ENCODE measurements at regions not wholly inside any gene's neighbourhood (a gene's known extent, or its start where the extent isn't known, plus 50 kb on each side); places are given as distances from the start of the nearest gene placed in this dataset.

GRCh38 chr20:22381812-22382416, 202.5 kb downstream of the FOXA2 start:
- 74 to 78% methylated on average over 4 of the region's 4 CpGs for WGBS, 2 donors
- Histone ChIP-seq H3K27ac (no peak overlapping the region), H3K36me3 (no peaks in the 10 kb centered on the region), H3K4me3 (replicated peaks in 1 of 3) (no peak overlapping the region), H3K9me3 (no peaks in the 10 kb centered on the region), H3K4me1 (no peaks in the 10 kb centered on the region), H3K27me3 (no peaks in the 10 kb centered on the region)
- TF ChIP-seq CTCF (IDR thresholded peaks at IDR 0.05) (no peak), POLR2A (IDR thresholded peaks at IDR 0.05) (no peak)
- intact Hi-C loops (cut with DNase I): loop anchor here (10.0 kb wide), 1 partner anchor 63 kb away; no protein-coding TSS in a partner anchor
- DNase-seq: no peak

GRCh38 chr20:22379472-22379871, 204.9 kb downstream of the FOXA2 start:
- intact Hi-C loops (cut with DNase I): no loop called here
- TF ChIP-seq CTCF (IDR thresholded peaks at IDR 0.05) (no peak), POLR2A (IDR thresholded peaks at IDR 0.05) (no peak)
- Histone ChIP-seq H3K4me3 (replicated peaks in 1 of 3) (no peak overlapping the region), H3K36me3 (no peaks in the 10 kb centered on the region), H3K4me1 (no peaks in the 10 kb centered on the region), H3K27me3 (no peaks in the 10 kb centered on the region), H3K9me3 (no peaks in the 10 kb centered on the region), H3K27ac (no peak overlapping the region)
- DNase-seq: no peak

- Histone ChIP-seq H3K4me3 (replicated peaks in 1 of 3) (no peak overlapping the region), H3K27ac (no peak overlapping the region), H3K9me3 (no peaks in the 10 kb centered on the region), H3K36me3 (no peaks in the 10 kb centered on the region), H3K4me1 (peaks cover 13 to 17% of the 10 kb centered on the region in 2 donors), H3K27me3 (no peaks in the 10 kb centered on the region)
- DNase-seq: no peak
- intact Hi-C loops (cut with DNase I): no loop called here
- 76 to 78% methylated on average over 12 of the region's 12 CpGs for WGBS, 2 donors
- no peak for TF ChIP-seq CTCF (IDR thresholded peaks at IDR 0.05)
- no peak for TF ChIP-seq POLR2A (IDR thresholded peaks at IDR 0.05)
These were observed 209.4 kb downstream of the FOXA2 start for GRCh38 chr20:22374678-22375590.

- no peak for DNase-seq
- H3K4me1 ChIP-seq: peaks cover 13 to 17% of the 10 kb centered on the region in 2 donors
- H3K27me3 ChIP-seq: no peaks in the 10 kb centered on the region
- no peak overlapping the region for H3K4me3 ChIP-seq (replicated peaks in 1 of 3)
- H3K36me3 ChIP-seq: no peaks in the 10 kb centered on the region
- H3K27ac ChIP-seq: no peak overlapping the region
- TF ChIP-seq POLR2A (IDR thresholded peaks at IDR 0.05) (no peak), CTCF (IDR thresholded peaks at IDR 0.05) (no peak)
- intact Hi-C loops (cut with DNase I): no loop called here
- WGBS, 2 donors: 92 to 97% methylated on average over 3 of the region's 3 CpGs
- no peaks in the 10 kb centered on the region for H3K9me3 ChIP-seq
These were observed 210.3 kb downstream of the FOXA2 start for GRCh38 chr20:22374066-22374465.

Measured in thyroid gland (tissue), 4 donors.